OCI-LY1 (cell line): ENCODE measurements at regions not wholly inside any gene's neighbourhood (a gene's known extent, or its start where the extent isn't known, plus 50 kb on each side); places are given as distances from the start of the nearest gene placed in this dataset.

Experiments used
- H2AFZ ChIP-seq: fragments of 200-600 bp; sonication (generic), shearing (Covaris generic); 2 replicates; pipeline ENCODE4 v1.6.0; 2014; ENCODE audit warnings: antibody characterized with exemption, mild to moderate bottlenecking, low read length
- H3F3A ChIP-seq: fragments of 200-600 bp; sonication (generic), shearing (Covaris generic); 2 replicates; pipeline ENCODE4 v1.6.0; 2014; ENCODE audit warnings: mild to moderate bottlenecking, antibody characterized with exemption, low read length, moderate library complexity; ENCODE audit not compliant: insufficient read depth
- H3K27ac ChIP-seq: fragments of 200-600 bp; sonication (generic); 2 replicates; pipeline ENCODE4 v1.5.1; 2014; ENCODE audit warnings: low read length, mixed run types, mild to moderate bottlenecking, low read depth; ENCODE audit not compliant: poor library complexity, severe bottlenecking
- H3K27me3 ChIP-seq: fragments of 200-600 bp; sonication (generic); 2 replicates; pipeline ENCODE4 v1.6.0; 2014; ENCODE audit warnings: antibody characterized with exemption, mild to moderate bottlenecking, low read length, moderate library complexity; ENCODE audit not compliant: insufficient read depth
- H3K36me3 ChIP-seq: fragments of 200-600 bp; sonication (generic); 2 replicates; pipeline ENCODE4 v1.6.1; 2014; ENCODE audit warnings: mild to moderate bottlenecking, antibody characterized with exemption, low read length, moderate library complexity, mixed read lengths; ENCODE audit not compliant: insufficient read depth
- H3K4me1 ChIP-seq: fragments of 200-600 bp; sonication (generic); 2 replicates; pipeline ENCODE4 v1.5.1; 2014; ENCODE audit warnings: mild to moderate bottlenecking, low read length, moderate library complexity; ENCODE audit not compliant: insufficient read depth, severe bottlenecking
- H3K4me2 ChIP-seq: fragments of 200-600 bp; sonication (generic), shearing (Covaris generic); 2 replicates; pipeline ENCODE4 v1.6.1; 2014; ENCODE audit warnings: low read length
- H3K4me3 ChIP-seq: fragments of 200-600 bp; sonication (generic); 2 replicates; pipeline ENCODE4 v1.5.1; 2014; ENCODE audit warnings: low read length, low read depth, mild to moderate bottlenecking, mixed read lengths; ENCODE audit not compliant: poor library complexity, severe bottlenecking
- H3K79me2 ChIP-seq: fragments of 200-600 bp; shearing (Covaris generic); 2 replicates; pipeline ENCODE4 v1.6.1; 2016; ENCODE audit warnings: mixed run types, low read length, mixed read lengths; ENCODE audit not compliant: insufficient read depth
- H3K9ac ChIP-seq: fragments of 200-600 bp; sonication (generic), shearing (Covaris generic); 2 replicates; pipeline ENCODE4 v1.6.1; 2014; ENCODE audit warnings: mild to moderate bottlenecking, low read length, mixed read lengths
- H3K9me2 ChIP-seq: fragments of 200-600 bp; sonication (generic), shearing (Covaris generic); 2 replicates; pipeline ENCODE4 v1.6.1; 2014; ENCODE audit warnings: low read depth, mild to moderate bottlenecking, low read length, mixed read lengths
- H3K9me3 ChIP-seq: fragments of 200-600 bp; shearing (Covaris generic); 2 replicates; pipeline ENCODE4 v1.6.1; 2014; ENCODE audit warnings: low read length, mixed read lengths
- H4K20me1 ChIP-seq: fragments of 200-600 bp; sonication (generic), shearing (Covaris generic); 2 replicates; pipeline ENCODE4 v1.6.0; 2016; ENCODE audit warnings: mild to moderate bottlenecking, low read length; ENCODE audit not compliant: insufficient read depth
- CTCF ChIP-seq: fragments of 200-600 bp; sonication (generic), shearing (Covaris generic); IDR thresholded peaks from 2 replicates; pipeline ENCODE4 v1.5.1; 2017; ENCODE audit warnings: mild to moderate bottlenecking, antibody characterized with exemption, low read length, moderate library complexity, mixed read lengths
- EZH2 ChIP-seq: fragments of 200-600 bp; sonication (generic), shearing (Covaris generic); IDR thresholded peaks from 2 replicates; pipeline ENCODE4 v1.8.0; 2017; ENCODE audit warnings: borderline replicate concordance, mixed run types, mild to moderate bottlenecking, antibody characterized with exemption, low read length, moderate library complexity, mixed read lengths

- H3K9ac ChIP-seq, result no peak overlapping the region
- no peaks in the 10 kb centered on the region for H3K79me2 ChIP-seq
- no peak overlapping the region for H2AFZ ChIP-seq
- no peaks in the 10 kb centered on the region for H3K36me3 ChIP-seq
- H3K4me1 ChIP-seq, result no peaks in the 10 kb centered on the region
- no peaks in the 10 kb centered on the region for H3K9me3 ChIP-seq
- no peaks in the 10 kb centered on the region for H3K9me2 ChIP-seq
- no peaks in the 10 kb centered on the region for H3F3A ChIP-seq
- H4K20me1 ChIP-seq, result no peaks in the 10 kb centered on the region
- TF ChIP-seq CTCF (no peak), EZH2 (no peak)
- H3K27me3 ChIP-seq, result no peaks in the 10 kb centered on the region
- no peak overlapping the region for H3K4me2 ChIP-seq
- no peak overlapping the region for H3K27ac ChIP-seq
- no peak overlapping the region for H3K4me3 ChIP-seq
Observed at GRCh38 chr6:122913558-122913957, 82.5 kb upstream of the CLVS2 start.

- TF ChIP-seq EZH2 (no peak), CTCF (no peak)
- Histone ChIP-seq H3K4me2 (no peak overlapping the region), H3K36me3 (no peaks in the 10 kb centered on the region), H3K4me3 (no peak overlapping the region), H3K9ac (no peak overlapping the region), H3K4me1 (no peaks in the 10 kb centered on the region), H3K9me3 (no peaks in the 10 kb centered on the region), H3K27me3 (no peaks in the 10 kb centered on the region), H2AFZ (no peak overlapping the region), H3K27ac (no peak overlapping the region), H3F3A (no peaks in the 10 kb centered on the region), H3K79me2 (no peaks in the 10 kb centered on the region), H3K9me2 (no peaks in the 10 kb centered on the region), H4K20me1 (no peaks in the 10 kb centered on the region)
Observed at GRCh38 chr6:122918714-122919113, 77.3 kb upstream of the CLVS2 start.

- no peak overlapping the region for H3K9ac ChIP-seq
- H3K27me3 ChIP-seq, result no peaks in the 10 kb centered on the region
- H2AFZ ChIP-seq, result no peak overlapping the region
- no peaks in the 10 kb centered on the region for H3K9me2 ChIP-seq
- H3K4me2 ChIP-seq, result no peak overlapping the region
- H3K36me3 ChIP-seq, result no peaks in the 10 kb centered on the region
- H3K27ac ChIP-seq, result no peak overlapping the region
- H3K4me1 ChIP-seq, result no peaks in the 10 kb centered on the region
- H3K79me2 ChIP-seq, result no peaks in the 10 kb centered on the region
- H4K20me1 ChIP-seq, result no peaks in the 10 kb centered on the region
- no peaks in the 10 kb centered on the region for H3F3A ChIP-seq
- no peaks in the 10 kb centered on the region for H3K9me3 ChIP-seq
- TF ChIP-seq CTCF, result no peak
- no peak for TF ChIP-seq EZH2
- no peak overlapping the region for H3K4me3 ChIP-seq
Observed at GRCh38 chr6:122930252-122931180, 65.5 kb upstream of the CLVS2 start.
